Endothelial cell of umbilical vein (primary cell): ENCODE measurements at regions not wholly inside any gene's neighbourhood (a gene's known extent, or its start where the extent isn't known, plus 50 kb on each side); places are given as distances from the start of the nearest gene placed in this dataset.

ENCODE experiments used
- BruUV-seq: library from RNA; stranded (reverse); fragments of 400-500 nt; replicated peaks from 2 replicates; lab custom pipeline; 2021; lab: Mats Ljungman, UMichigan
- CTCF ChIA-PET: fragments of 300-600, 350-600 bp; sonication (Branson Sonifier 250); formaldehyde crosslinking; loops from one replicate; lab custom pipeline; 2021; ENCODE audit warnings: antibody characterized with exemption, inconsistent platforms; lab: Charles Lee
- POLR2A ChIA-PET: fragments of 300-600, 350-600 bp; sonication (Branson Sonifier 250); formaldehyde crosslinking; loops from one replicate; lab custom pipeline; 2021; ENCODE audit warnings: antibody characterized with exemption, inconsistent platforms; lab: Charles Lee
- DNase-seq: peaks from one replicate; pipeline ENCODE4 v3.0.0-alpha.2; 2011; ENCODE audit warnings: low read depth, low spot score
- FAIRE-seq: peaks from 2 replicates; lab custom pipeline; 2011; peaks lifted over from hg19 to GRCh38; lab: Jason Lieb, UNC
- H2AFZ ChIP-seq: 2 replicates; pipeline ENCODE4 v1.6.0; 2012; ENCODE audit warnings: low read depth, low read length, control low read depth, inconsistent platforms
- H3K27ac ChIP-seq: 2 replicates; pipeline ENCODE4 v1.5.1; 2011; ENCODE audit warnings: low read depth, mild to moderate bottlenecking, control low read depth, low read length, moderate library complexity; ENCODE audit not compliant: insufficient read depth
- H3K27me3 ChIP-seq, 2 experiments: 2 replicates each; pipeline versions ENCODE4 v1.6.0 to v1.6.1; 2011; ENCODE audit warnings: low read length in 2 of 2, mixed read lengths in 1 of 2; ENCODE audit not compliant: control insufficient read depth in 2 of 2, insufficient read depth in 2 of 2
- H3K36me3 ChIP-seq, 2 experiments: 2 replicates in 1 of 2; 3 replicates in 1 of 2; pipeline ENCODE4 v1.5.1; 2011; ENCODE audit warnings: low read length in 2 of 2, mild to moderate bottlenecking in 1 of 2, moderate library complexity in 1 of 2; ENCODE audit not compliant: control insufficient read depth in 2 of 2, insufficient read depth in 2 of 2; ENCODE audit errors: extremely low read depth in 1 of 2
- H3K4me1 ChIP-seq: 3 replicates; pipeline ENCODE4 v1.5.1; 2011; ENCODE audit warnings: mild to moderate bottlenecking, low read length; ENCODE audit not compliant: control insufficient read depth, insufficient read depth; ENCODE audit errors: extremely low read depth
- H3K4me2 ChIP-seq: 2 replicates; pipeline ENCODE4 v1.6.1; 2011; ENCODE audit warnings: low read length, control low read depth, mixed read lengths; ENCODE audit not compliant: insufficient read depth
- H3K4me3 ChIP-seq, 3 experiments: fragments of 200-600 bp in 1 of 3; sonication (generic), shearing (Covaris generic) in 1 of 3; replicated peaks in 1 of 3; 2 replicates each; pipeline ENCODE4 v1.5.1; 2011 to 2016; ENCODE audit warnings: control low read depth in 3 of 3, low read length in 3 of 3, mild to moderate bottlenecking in 2 of 3, inconsistent platforms in 1 of 3, low read depth in 1 of 3, moderate library complexity in 1 of 3; ENCODE audit not compliant: insufficient read depth in 1 of 3
- H3K79me2 ChIP-seq: 2 replicates; pipeline ENCODE4 v1.6.0; 2012; ENCODE audit warnings: low read length, inconsistent platforms; ENCODE audit not compliant: control insufficient read depth, insufficient read depth
- H3K9ac ChIP-seq: replicated peaks from 2 replicates; pipeline ENCODE3; 2011; ENCODE audit warnings: low read length, control low read depth; ENCODE audit not compliant: insufficient read depth; ENCODE audit errors: extremely low read depth
- H3K9me1 ChIP-seq: replicated peaks from 3 replicates; pipeline ENCODE4 v1.6.0; 2011; ENCODE audit warnings: mild to moderate bottlenecking, low read length; ENCODE audit not compliant: control insufficient read depth, insufficient read depth; ENCODE audit errors: extremely low read depth
- H3K9me3 ChIP-seq: replicated peaks from 2 replicates; pipeline ENCODE4 v1.5.1; 2012; ENCODE audit warnings: low read length, inconsistent platforms; ENCODE audit not compliant: control insufficient read depth, insufficient read depth
- H4K20me1 ChIP-seq: replicated peaks from 2 replicates; pipeline ENCODE3; 2011; ENCODE audit warnings: mild to moderate bottlenecking, low read length; ENCODE audit not compliant: control insufficient read depth, insufficient read depth; ENCODE audit errors: extremely low read depth
- CTCF ChIP-seq, 2 donors: IDR thresholded peaks; 1 replicate in 1 of 2; 2 replicates in 1 of 2; pipeline ENCODE4 v1.5.1; 2011; ENCODE audit warnings: low read length in 2 of 2, mild to moderate bottlenecking in 2 of 2, moderate library complexity in 2 of 2, control low read depth in 1 of 2, inconsistent platforms in 1 of 2, low read depth in 1 of 2; ENCODE audit not compliant: insufficient read depth in 1 of 2; ENCODE audit errors: extremely low read depth in 1 of 2
- EZH2 ChIP-seq: IDR thresholded peaks from 2 replicates; pipeline ENCODE4 v1.6.1; 2012; ENCODE audit warnings: borderline replicate concordance, low read depth, mild to moderate bottlenecking, moderate library complexity, low read length, inconsistent platforms; ENCODE audit not compliant: severe bottlenecking
- FOS ChIP-seq: IDR thresholded peaks from 2 replicates; pipeline ENCODE4 v1.6.1; 2011; ENCODE audit warnings: mild to moderate bottlenecking, low read length, moderate library complexity, borderline replicate concordance; ENCODE audit not compliant: insufficient read depth
- GATA2 ChIP-seq: IDR thresholded peaks from 2 replicates; pipeline ENCODE4 v1.7.0; 2011; ENCODE audit warnings: low read depth, mild to moderate bottlenecking, moderate library complexity, mixed read lengths, low read length; ENCODE audit not compliant: insufficient read length, insufficient read depth
- JUN ChIP-seq: IDR thresholded peaks from 2 replicates; pipeline ENCODE4 v1.6.1; 2011; ENCODE audit warnings: borderline replicate concordance, low read depth; ENCODE audit not compliant: insufficient read length, insufficient read depth
- MAX ChIP-seq: IDR thresholded peaks from 2 replicates; pipeline ENCODE4 v1.6.1; 2011; ENCODE audit not compliant: insufficient read depth, insufficient read length
- MYC ChIP-seq: IDR thresholded peaks from one replicate; pipeline ENCODE4 v1.6.1; 2011; ENCODE audit warnings: mild to moderate bottlenecking, low read depth, low read length
- POLR2A ChIP-seq: IDR thresholded peaks from 2 replicates; pipeline ENCODE4 v1.6.1; 2012; ENCODE audit warnings: low read depth, mild to moderate bottlenecking, control low read depth, low read length
- POLR2AphosphoS5 ChIP-seq: IDR thresholded peaks from 2 replicates; pipeline ENCODE4 v1.6.1; 2012; ENCODE audit warnings: low read depth, mild to moderate bottlenecking, control low read depth, low read length, moderate library complexity; ENCODE audit not compliant: insufficient read depth
- dilution Hi-C: fragments of 300-500 bp; cut with MboI; formaldehyde crosslinking; loops from one replicate; pipeline ENCODE4 v1.15.0; 2019; ENCODE audit warnings: low sequenced_read_pairs; ENCODE audit not compliant: extremely low pct_ligation_motif_present
- intact Hi-C: fragments of 100-400 bp; cut with micrococcal nuclease; formaldehyde crosslinking; loops from one replicate; pipeline ENCODE4 v1.10.0; 2022

- no peaks in the 10 kb centered on the region for H4K20me1 ChIP-seq
- TF ChIP-seq MAX, result no peak
- dilution Hi-C loops (no loop called here), intact Hi-C loops (loop anchor here (10.0 kb wide), 1 partner anchor 55 kb away; no protein-coding TSS in a partner anchor)
- H3K79me2 ChIP-seq, result no peaks in the 10 kb centered on the region
- H3K9me1 ChIP-seq, result no peaks in the 10 kb centered on the region
- H3K27me3 ChIP-seq, result no peaks in the 10 kb centered on the region
- no peak overlapping the region for H3K4me3 ChIP-seq
- FAIRE-seq (no peak), DNase-seq (peak; percentile 36)
- no peaks in the 10 kb centered on the region for H3K9me3 ChIP-seq
- no peak overlapping the region for H3K9ac ChIP-seq
- no peaks in the 10 kb centered on the region for H3K36me3 ChIP-seq
- BruUV-seq, result no TSS peak
- ChIA-PET POLR2A (no interaction called here), CTCF (no interaction called here)
- no peak overlapping the region for H2AFZ ChIP-seq
- H3K4me2 ChIP-seq, result no peak overlapping the region
- H3K4me1 ChIP-seq, result no peaks in the 10 kb centered on the region
- no peak overlapping the region for H3K27ac ChIP-seq
Observed at GRCh38 chr18:44229693-44230108, 451.0 kb upstream of the SETBP1 start.

- intact Hi-C loops, result loop anchor here (10.0 kb wide), 1 partner anchor 57 kb away; no protein-coding TSS in a partner anchor
- DNase-seq (no peak), FAIRE-seq (no peak)
- H3K36me3 ChIP-seq, result no peaks in the 10 kb centered on the region
- H3K79me2 ChIP-seq, result no peaks in the 10 kb centered on the region
- H4K20me1 ChIP-seq, result no peaks in the 10 kb centered on the region
- POLR2A ChIA-PET, result no interaction called here
- H3K27ac ChIP-seq, result no peak overlapping the region
- H2AFZ ChIP-seq, result no peak overlapping the region
- H3K9ac ChIP-seq, result no peak overlapping the region
- no peaks in the 10 kb centered on the region for H3K9me1 ChIP-seq
- no peaks in the 10 kb centered on the region for H3K9me3 ChIP-seq
- CTCF ChIA-PET, result no interaction called here
- TF ChIP-seq EZH2 (no peak), MYC (no peak), MAX (no peak), JUN (no peak), POLR2A (no peak), FOS (no peak), GATA2 (no peak), CTCF (IDR thresholded peaks at IDR 0.05; ENCODE audit: extremely low read depth in 1 of 2, insufficient read depth in 1 of 2, low read depth in 1 of 2, low read length in 2 of 2) (no peak), POLR2AphosphoS5 (no peak)
- H3K4me3 ChIP-seq, result no peak overlapping the region
- dilution Hi-C loops, result no loop called here
- no peaks in the 10 kb centered on the region for H3K27me3 ChIP-seq
- no peaks in the 10 kb centered on the region for H3K4me1 ChIP-seq
- H3K4me2 ChIP-seq, result no peak overlapping the region
- BruUV-seq, result no TSS peak
Observed at GRCh38 chr18:44231936-44232335, 448.8 kb upstream of the SETBP1 start.
